BLaER1 treated with 17β-estradiol and CSF1 and Interleukin-3, amounts not matched to agents 10 nM and 100 nM (cell line): ENCODE measurements at regions not wholly inside any gene's neighbourhood (a gene's known extent, or its start where the extent isn't known, plus 50 kb on each side); places are given as distances from the start of the nearest gene placed in this dataset.
A peak's percentile ranks its signal among the peaks of the same experiment; 100 is the strongest.

Source experiments
- H3K27ac ChIP-seq, 11 experiments: shearing (Covaris generic); formaldehyde crosslinking; 2 replicates each; pipeline ENCODE4 v1.8.1; 2022
- H3K27me3 ChIP-seq, 11 experiments: shearing (Covaris generic); formaldehyde crosslinking; 2 replicates each; pipeline ENCODE4 v1.8.1; 2022
- H3K36me3 ChIP-seq, 11 experiments: shearing (Covaris generic); formaldehyde crosslinking; 2 replicates each; pipeline ENCODE4 v1.8.1; 2022
- H3K4me1 ChIP-seq, 10 experiments: shearing (Covaris generic); formaldehyde crosslinking; 2 replicates each; pipeline ENCODE4 v1.8.1; 2022
- H3K4me2 ChIP-seq, 11 experiments: shearing (Covaris generic); formaldehyde crosslinking; 2 replicates each; pipeline ENCODE4 v1.8.1; 2022
- H3K4me3 ChIP-seq, 10 experiments: shearing (Covaris generic); formaldehyde crosslinking; 2 replicates each; pipeline ENCODE4 v1.8.1; 2022
- H3K9ac ChIP-seq, 11 experiments: shearing (Covaris generic); formaldehyde crosslinking; 2 replicates each; pipeline ENCODE4 v1.8.1; 2022
- H3K9me3 ChIP-seq, 11 experiments: shearing (Covaris generic); formaldehyde crosslinking; replicated peaks in 1 of 11; 2 replicates each; pipeline ENCODE4 v1.8.1; 2022
- H4K20me1 ChIP-seq, 11 experiments: shearing (Covaris generic); formaldehyde crosslinking; 2 replicates each; pipeline ENCODE4 v1.8.1; 2022
- Cebpa-rat ChIP-seq, 11 experiments: shearing (Covaris generic); IDR thresholded peaks; 2 replicates each; pipeline ENCODE4 v1.8.1; 2022

DNA sequence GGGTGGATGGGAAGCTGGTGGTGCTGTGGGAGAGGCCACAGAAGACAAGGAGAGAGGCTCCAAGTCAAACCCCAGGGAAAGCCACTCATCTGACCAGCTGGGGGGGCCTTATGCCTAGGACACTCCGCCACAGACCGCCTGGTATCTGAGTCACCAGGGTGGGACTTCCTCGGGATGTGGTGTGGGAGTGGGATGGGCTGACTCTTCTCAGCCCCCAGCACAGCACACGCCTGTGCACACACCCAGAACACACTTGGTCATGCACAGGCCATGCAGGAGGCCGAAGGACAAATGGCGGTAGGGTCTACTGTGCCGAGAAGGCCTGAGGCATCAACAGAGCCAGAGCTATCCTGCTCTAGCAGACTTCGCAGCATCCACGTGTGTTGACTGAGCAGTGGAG lies 136.4 kb downstream of the INHBB start:
- Histone ChIP-seq H4K20me1 (no peaks in the 10 kb centered on the region), H3K27ac (no peak overlapping the region), H3K9me3 (no peaks in the 10 kb centered on the region), H3K27me3 (no peaks in the 10 kb centered on the region), H3K9ac (no peak overlapping the region), H3K4me1 (peaks cover 0 to 21% (median 15%) of the 10 kb centered on the region in 10 experiments; a peak in 14 of 20 replicates), H3K4me2 (no peak overlapping the region), H3K36me3 (no peaks in the 10 kb centered on the region), H3K4me3 (no peak overlapping the region)
- TF ChIP-seq Cebpa-rat (IDR thresholded peaks at IDR 0.05) = no peak

DNA sequence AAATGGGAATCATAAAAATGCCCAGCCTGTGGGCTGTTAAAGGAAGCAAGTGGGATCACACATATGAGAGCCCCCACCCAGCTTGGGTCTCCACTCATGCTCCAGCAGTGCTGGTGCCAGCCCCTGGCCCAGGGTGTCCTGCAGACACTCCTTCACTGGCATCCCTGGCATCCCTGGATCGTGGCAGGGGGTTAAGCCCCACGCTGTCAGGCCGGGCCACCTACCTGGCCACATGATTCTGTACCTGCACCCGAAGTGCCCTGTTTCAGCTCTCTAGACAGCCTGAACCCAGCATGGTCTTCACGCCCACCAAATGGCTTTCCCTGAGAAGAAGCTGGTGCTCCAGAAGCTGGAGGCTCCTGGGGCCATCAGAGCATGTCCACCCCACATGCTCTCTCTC lies 137.4 kb downstream of the INHBB start:
- no peak for TF ChIP-seq Cebpa-rat (IDR thresholded peaks at IDR 0.05)
- Histone ChIP-seq H4K20me1 (no peaks in the 10 kb centered on the region), H3K4me1 (peaks cover 0 to 21% (median 15%) of the 10 kb centered on the region in 10 experiments; a peak in 14 of 20 replicates), H3K27me3 (no peaks in the 10 kb centered on the region), H3K9ac (no peak overlapping the region), H3K4me3 (no peak overlapping the region), H3K36me3 (no peaks in the 10 kb centered on the region), H3K4me2 (peak overlapping the region in 8 of 11 experiments; percentile 21 to 76 (median 64); a peak in 16 of 22 replicates), H3K27ac (no peak overlapping the region), H3K9me3 (no peaks in the 10 kb centered on the region)

DNA sequence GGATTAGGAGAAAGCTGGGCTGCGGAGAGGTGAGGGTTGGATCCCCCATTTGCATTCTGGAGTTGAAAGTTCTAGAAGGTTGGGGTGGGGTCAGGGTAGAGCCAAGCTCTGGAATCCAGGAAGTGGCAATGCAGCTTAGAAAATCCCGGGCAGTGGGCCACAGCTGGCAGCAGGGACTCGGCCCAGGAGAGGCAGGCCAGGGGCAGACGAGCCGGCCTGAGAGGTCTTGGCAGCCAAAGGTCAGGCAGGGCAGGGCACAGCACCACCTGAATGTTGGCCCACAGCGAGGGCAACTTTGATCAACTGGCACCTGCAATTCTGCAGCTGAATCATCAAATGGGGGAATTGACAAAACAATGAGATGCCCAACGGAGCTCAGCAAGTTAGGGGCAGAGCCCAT lies 139.2 kb downstream of the INHBB start:
- no peaks in the 10 kb centered on the region for H3K27me3 ChIP-seq
- no peaks in the 10 kb centered on the region for H3K36me3 ChIP-seq
- no peak overlapping the region; a peak in 1 of 22 replicates for H3K4me2 ChIP-seq
- no peak for TF ChIP-seq Cebpa-rat (IDR thresholded peaks at IDR 0.05)
- no peak overlapping the region for H3K9ac ChIP-seq
- H3K27ac ChIP-seq = no peak overlapping the region
- no peak overlapping the region for H3K4me3 ChIP-seq
- H3K4me1 ChIP-seq = peaks cover 0 to 32% (median 21%) of the 10 kb centered on the region in 10 experiments; a peak in 14 of 20 replicates
- H3K9me3 ChIP-seq = no peaks in the 10 kb centered on the region
- no peaks in the 10 kb centered on the region for H4K20me1 ChIP-seq

DNA sequence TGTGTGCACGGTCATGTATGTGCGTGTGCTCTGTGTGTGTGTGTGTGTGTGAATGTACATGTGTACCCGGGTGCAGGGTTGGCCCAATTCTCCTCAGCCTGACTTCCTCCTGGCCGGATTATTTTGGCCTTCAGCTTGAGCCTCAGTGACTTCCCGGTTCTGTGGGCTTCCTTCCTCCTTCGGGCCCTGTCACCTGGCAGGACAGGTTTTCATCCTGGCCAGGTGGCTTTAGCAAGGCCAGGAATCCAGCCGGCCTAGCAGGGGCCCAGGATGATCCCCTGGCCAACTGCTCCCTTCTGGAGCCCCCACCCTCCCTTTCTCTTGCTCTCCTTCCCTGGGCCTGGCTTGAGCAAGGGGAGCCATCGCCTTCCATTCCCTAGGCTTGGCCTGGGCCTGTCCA lies 140.5 kb downstream of the INHBB start:
- no peaks in the 10 kb centered on the region for H4K20me1 ChIP-seq
- H3K4me3 ChIP-seq = no peak overlapping the region
- H3K27me3 ChIP-seq = no peaks in the 10 kb centered on the region
- TF ChIP-seq Cebpa-rat (IDR thresholded peaks at IDR 0.05) = no peak
- H3K9ac ChIP-seq = no peak overlapping the region
- H3K9me3 ChIP-seq = peaks cover 0 to 5% (median 0%) of the 10 kb centered on the region in 11 experiments; a peak in 1 of 22 replicates
- H3K4me2 ChIP-seq = no peak overlapping the region
- no peaks in the 10 kb centered on the region for H3K36me3 ChIP-seq
- no peak overlapping the region for H3K27ac ChIP-seq
- peaks cover 0 to 36% (median 21%) of the 10 kb centered on the region in 10 experiments; a peak in 14 of 20 replicates for H3K4me1 ChIP-seq

DNA sequence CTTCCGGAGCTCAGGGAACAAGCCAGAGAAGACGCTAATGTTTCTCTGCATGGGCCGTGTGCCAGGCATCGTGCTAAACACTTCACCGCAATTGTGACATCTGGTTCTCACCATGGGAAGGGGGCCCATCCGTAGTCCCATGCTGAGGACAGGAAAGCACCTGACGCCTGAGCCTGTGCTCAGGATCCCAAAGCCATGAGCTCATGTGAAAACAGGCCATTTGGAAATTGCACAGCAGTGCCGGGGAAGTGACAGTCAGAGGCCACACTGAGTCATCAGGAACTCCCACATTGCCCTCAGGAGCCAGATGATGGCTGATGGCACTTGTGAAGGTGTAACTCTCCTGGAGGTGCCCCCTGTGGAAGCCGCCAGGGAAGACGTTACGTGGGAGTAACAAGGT lies 141.0 kb downstream of the INHBB start:
- Histone ChIP-seq H3K9me3 (peaks cover 0 to 8% (median 0%) of the 10 kb centered on the region in 11 experiments; a peak in 1 of 22 replicates), H3K4me1 (peaks cover 0 to 39% (median 21%) of the 10 kb centered on the region in 10 experiments; a peak in 14 of 20 replicates), H4K20me1 (no peaks in the 10 kb centered on the region), H3K27me3 (no peaks in the 10 kb centered on the region), H3K4me3 (no peak overlapping the region), H3K36me3 (no peaks in the 10 kb centered on the region), H3K9ac (no peak overlapping the region), H3K4me2 (no peak overlapping the region), H3K27ac (no peak overlapping the region)
- no peak for TF ChIP-seq Cebpa-rat (IDR thresholded peaks at IDR 0.05)

DNA sequence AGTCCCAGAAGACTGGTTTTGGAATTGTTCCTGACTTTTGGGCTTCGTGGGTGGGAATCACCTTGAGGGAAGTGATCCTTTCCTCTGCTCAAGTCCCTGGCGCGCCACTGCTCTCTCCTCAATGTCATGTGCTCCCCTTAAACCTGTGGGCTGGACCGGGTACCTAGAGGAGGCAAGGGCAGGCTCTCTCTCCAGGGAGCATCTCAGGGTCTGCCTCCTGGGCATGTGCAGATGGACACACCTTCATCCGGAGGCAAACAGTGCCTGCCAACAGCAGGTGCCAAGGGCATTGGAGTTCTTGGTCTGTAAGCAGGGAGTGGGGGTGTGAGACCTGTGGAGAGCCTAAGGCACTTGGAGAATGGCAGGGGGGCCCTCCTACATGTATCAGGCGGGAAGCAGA lies 142.6 kb downstream of the INHBB start:
- TF ChIP-seq Cebpa-rat (IDR thresholded peaks at IDR 0.05) = no peak
- peak overlapping the region in 5 of 11 experiments; percentile 7 to 40 (median 26); a peak in 7 of 22 replicates for H3K4me2 ChIP-seq
- no peak overlapping the region for H3K9ac ChIP-seq
- H4K20me1 ChIP-seq = no peaks in the 10 kb centered on the region
- no peaks in the 10 kb centered on the region for H3K36me3 ChIP-seq
- H3K27ac ChIP-seq = no peak overlapping the region
- no peak overlapping the region for H3K4me3 ChIP-seq
- H3K27me3 ChIP-seq = no peaks in the 10 kb centered on the region
- peaks cover 0 to 41% (median 23%) of the 10 kb centered on the region in 10 experiments; a peak in 15 of 20 replicates for H3K4me1 ChIP-seq
- peaks cover 0 to 8% (median 0%) of the 10 kb centered on the region in 11 experiments; a peak in 1 of 22 replicates for H3K9me3 ChIP-seq

DNA sequence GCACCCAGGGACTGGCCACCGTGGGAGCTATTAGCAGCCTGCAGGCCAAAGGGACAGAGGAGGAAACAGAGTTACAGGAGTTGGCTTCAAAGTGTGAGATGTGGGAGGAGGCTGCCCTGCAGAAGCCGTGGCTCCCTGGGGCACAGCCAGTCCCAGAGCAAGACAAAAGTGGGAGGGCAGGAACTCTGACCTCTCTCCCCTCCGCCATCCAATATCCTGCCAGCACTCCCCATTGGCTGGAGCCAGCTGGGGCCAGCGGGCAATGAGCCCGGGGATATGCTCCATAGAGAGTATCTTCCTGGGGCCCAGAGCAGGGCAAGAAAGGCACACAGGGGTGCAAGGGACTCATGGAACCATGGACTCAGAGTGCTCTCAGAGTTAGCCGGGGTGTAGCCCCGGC lies 143.1 kb downstream of the INHBB start:
- H3K27ac ChIP-seq = no peak overlapping the region
- no peak for TF ChIP-seq Cebpa-rat (IDR thresholded peaks at IDR 0.05)
- no peaks in the 10 kb centered on the region for H3K36me3 ChIP-seq
- peaks cover 0 to 41% (median 19%) of the 10 kb centered on the region in 10 experiments; a peak in 15 of 20 replicates for H3K4me1 ChIP-seq
- H3K27me3 ChIP-seq = no peaks in the 10 kb centered on the region
- peaks cover 0 to 8% (median 0%) of the 10 kb centered on the region in 11 experiments; a peak in 1 of 22 replicates for H3K9me3 ChIP-seq
- no peak overlapping the region for H3K4me3 ChIP-seq
- no peaks in the 10 kb centered on the region for H4K20me1 ChIP-seq
- peak overlapping the region in 6 of 11 experiments; percentile 3 to 40 (median 18); a peak in 8 of 22 replicates for H3K4me2 ChIP-seq
- H3K9ac ChIP-seq = no peak overlapping the region

DNA sequence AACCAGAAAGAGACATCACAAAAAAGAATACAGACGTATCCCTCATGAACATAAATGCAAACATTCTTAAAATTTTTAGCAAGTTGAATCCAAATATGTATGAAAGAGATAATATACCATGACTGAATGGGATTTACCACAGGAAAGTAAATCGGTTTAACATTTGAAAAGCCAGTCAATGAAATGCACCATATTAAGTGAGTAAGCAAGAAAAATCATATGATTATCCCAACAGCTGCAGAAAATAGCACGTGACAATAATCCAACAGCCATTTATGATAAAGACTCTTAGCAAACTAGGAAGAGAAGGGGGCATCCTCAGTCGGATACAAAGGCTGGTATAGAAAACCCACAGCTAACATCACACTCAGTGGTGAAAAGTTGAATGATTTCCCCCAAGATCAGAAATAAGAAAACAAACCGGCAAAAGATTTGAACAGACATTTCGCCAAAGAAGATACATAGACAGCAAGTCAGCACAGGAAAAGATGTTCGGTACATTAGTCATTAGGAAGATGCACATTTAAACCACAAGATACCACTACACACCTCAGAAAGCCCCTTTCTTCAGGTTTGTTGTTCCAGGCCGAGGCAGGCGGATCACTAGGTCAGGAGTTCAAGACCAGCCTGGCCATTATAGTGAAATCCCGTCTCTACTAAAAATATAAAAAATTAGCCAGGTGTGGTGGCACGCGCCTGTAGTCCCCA lies 144.3 kb downstream of the INHBB start:
- no peaks in the 10 kb centered on the region for H4K20me1 ChIP-seq
- no peaks in the 10 kb centered on the region for H3K27me3 ChIP-seq
- no peak overlapping the region for H3K9ac ChIP-seq
- no peak overlapping the region for H3K4me2 ChIP-seq
- H3K4me3 ChIP-seq = no peak overlapping the region
- peaks cover 0 to 39% (median 15%) of the 10 kb centered on the region in 10 experiments; a peak in 15 of 20 replicates for H3K4me1 ChIP-seq
- H3K36me3 ChIP-seq = no peaks in the 10 kb centered on the region
- no peak for TF ChIP-seq Cebpa-rat (IDR thresholded peaks at IDR 0.05)
- H3K27ac ChIP-seq = no peak overlapping the region
- H3K9me3 ChIP-seq = peaks cover 0 to 8% (median 0%) of the 10 kb centered on the region in 11 experiments; a peak in 1 of 22 replicates

DNA sequence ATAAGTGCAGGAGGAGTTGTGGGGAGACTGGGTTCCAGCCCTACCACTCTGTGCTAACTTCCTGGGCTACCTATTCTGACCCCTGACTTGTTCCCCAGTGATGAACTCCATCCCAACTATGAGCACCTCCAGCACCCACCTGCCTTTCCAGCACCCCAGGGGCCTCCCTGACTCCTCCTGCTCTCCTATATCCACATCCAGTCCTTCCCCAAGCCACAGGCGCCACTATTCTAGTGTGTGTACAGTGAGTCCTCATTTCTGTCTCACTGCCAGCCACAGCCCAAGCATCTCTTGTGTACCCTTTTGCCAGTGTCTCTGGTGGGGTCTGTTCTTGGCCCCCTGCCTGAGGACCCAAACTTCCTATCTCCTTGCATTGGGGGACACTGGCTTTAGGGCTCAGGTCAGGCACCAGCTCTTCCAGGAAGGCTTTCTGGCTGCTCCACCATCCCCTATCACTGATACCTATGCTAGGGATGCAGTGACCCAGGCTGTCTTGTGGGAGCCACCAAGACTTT lies 145.2 kb downstream of the INHBB start:
- Histone ChIP-seq H3K27me3 (no peaks in the 10 kb centered on the region), H3K4me3 (no peak overlapping the region), H3K27ac (no peak overlapping the region), H3K9ac (no peak overlapping the region), H3K36me3 (no peaks in the 10 kb centered on the region), H3K4me1 (peaks cover 0 to 47% (median 19%) of the 10 kb centered on the region in 10 experiments; a peak in 15 of 20 replicates), H4K20me1 (no peaks in the 10 kb centered on the region), H3K4me2 (peak overlapping the region in 2 of 11 experiments; percentile 20 to 26; a peak in 2 of 22 replicates), H3K9me3 (peaks cover 0 to 8% (median 0%) of the 10 kb centered on the region in 11 experiments; a peak in 1 of 22 replicates)
- no peak for TF ChIP-seq Cebpa-rat (IDR thresholded peaks at IDR 0.05)
